ENCODE measurements at regions not wholly inside any gene's neighbourhood (a gene's known extent, or its start where the extent isn't known, plus 50 kb on each side); places are given as distances from the start of the nearest gene placed in this dataset.
"Not testable (repeated sequence)": the region's sequence is repeated elsewhere in the genome, so short reads cannot be mapped to it uniquely, and the experiment has no call there.

DNA sequence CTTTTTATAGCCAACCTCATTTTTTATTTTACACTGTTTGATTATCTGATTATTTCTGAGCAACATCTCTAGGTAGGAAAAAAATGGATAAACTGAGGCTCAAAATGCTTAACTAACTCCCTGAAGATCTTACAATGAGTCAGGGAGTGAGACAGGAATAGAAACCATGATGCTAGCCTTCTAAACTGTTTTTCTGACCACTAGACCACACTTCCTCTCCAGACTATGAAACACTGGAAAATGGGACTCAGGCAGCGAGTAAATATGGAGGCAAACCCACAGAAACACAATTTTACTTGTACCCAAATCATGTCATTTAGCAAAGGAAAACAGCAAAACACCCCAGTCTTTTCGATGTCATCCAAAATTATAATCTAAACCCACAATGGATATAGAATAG, 129.9 kb upstream of the ANKH start:
- intact Hi-C loops (cut with DNase I; ENCODE audit: low total_unique reads): no loop called here
- Histone ChIP-seq H3K4me3 (no peak overlapping the region), H3K4me1 (peaks cover 0 to 7% (median 3%) of the 10 kb centered on the region in 4 donors), H3K27me3 (no peaks in the 10 kb centered on the region), H3K27ac (no peak overlapping the region), H3K36me3 (no peaks in the 10 kb centered on the region), H3K9me3 (peaks cover 0 to 6% (median 0%) of the 10 kb centered on the region in 4 donors)
- TF ChIP-seq POLR2AphosphoS5 (IDR thresholded peaks at IDR 0.05) (no peak), POLR2A (IDR thresholded peaks at IDR 0.05) (no peak), EP300 (IDR thresholded peaks at IDR 0.05) (no peak)
- TF ChIP-seq, protein P1, sequence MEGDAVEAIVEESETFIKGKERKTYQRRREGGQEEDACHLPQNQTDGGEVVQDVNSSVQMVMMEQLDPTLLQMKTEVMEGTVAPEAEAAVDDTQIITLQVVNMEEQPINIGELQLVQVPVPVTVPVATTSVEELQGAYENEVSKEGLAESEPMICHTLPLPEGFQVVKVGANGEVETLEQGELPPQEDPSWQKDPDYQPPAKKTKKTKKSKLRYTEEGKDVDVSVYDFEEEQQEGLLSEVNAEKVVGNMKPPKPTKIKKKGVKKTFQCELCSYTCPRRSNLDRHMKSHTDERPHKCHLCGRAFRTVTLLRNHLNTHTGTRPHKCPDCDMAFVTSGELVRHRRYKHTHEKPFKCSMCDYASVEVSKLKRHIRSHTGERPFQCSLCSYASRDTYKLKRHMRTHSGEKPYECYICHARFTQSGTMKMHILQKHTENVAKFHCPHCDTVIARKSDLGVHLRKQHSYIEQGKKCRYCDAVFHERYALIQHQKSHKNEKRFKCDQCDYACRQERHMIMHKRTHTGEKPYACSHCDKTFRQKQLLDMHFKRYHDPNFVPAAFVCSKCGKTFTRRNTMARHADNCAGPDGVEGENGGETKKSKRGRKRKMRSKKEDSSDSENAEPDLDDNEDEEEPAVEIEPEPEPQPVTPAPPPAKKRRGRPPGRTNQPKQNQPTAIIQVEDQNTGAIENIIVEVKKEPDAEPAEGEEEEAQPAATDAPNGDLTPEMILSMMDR (IDR thresholded peaks at IDR 0.05): no peak
- no peak for DNase-seq
- WGBS, 5 donors: 83 to 97% (median 92%) methylated on average over 2 of the region's 2 CpGs

DNA sequence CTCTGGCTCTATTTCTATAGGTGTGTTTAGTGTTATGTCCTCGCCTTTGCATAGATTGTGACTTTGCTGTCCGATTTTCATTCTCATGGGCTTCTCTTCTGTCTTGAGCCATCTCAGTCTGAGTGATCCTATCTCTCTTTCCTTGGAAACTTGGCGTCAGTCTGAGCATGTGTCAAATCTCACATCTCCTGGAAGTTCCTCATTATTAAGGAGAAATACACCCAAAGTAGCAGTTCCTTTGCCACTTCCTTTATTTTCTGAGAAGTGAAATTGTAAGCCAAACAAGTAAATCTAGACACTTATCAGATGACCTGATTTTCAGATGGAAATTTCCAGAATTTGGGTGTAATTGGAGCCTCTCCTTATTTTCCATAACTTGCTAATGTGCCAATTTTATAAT, 126.9 kb upstream of the ANKH start:
- intact Hi-C loops (cut with DNase I; ENCODE audit: low total_unique reads): no loop called here
- H3K9me3 ChIP-seq: peaks cover 0 to 6% (median 0%) of the 10 kb centered on the region in 4 donors
- WGBS, 5 donors: 82 to 96% (median 86%) methylated on average over 3 of the region's 3 CpGs
- no peak for DNase-seq
- H3K4me1 ChIP-seq: peaks cover 0 to 3% (median 1%) of the 10 kb centered on the region in 4 donors
- TF ChIP-seq POLR2A (IDR thresholded peaks at IDR 0.05) (no peak), EP300 (IDR thresholded peaks at IDR 0.05) (no peak), POLR2AphosphoS5 (IDR thresholded peaks at IDR 0.05) (no peak)
- TF ChIP-seq, protein P1 (IDR thresholded peaks at IDR 0.05): no peak
- no peak overlapping the region for H3K4me3 ChIP-seq
- H3K27me3 ChIP-seq: no peaks in the 10 kb centered on the region
- H3K36me3 ChIP-seq: no peaks in the 10 kb centered on the region
- H3K27ac ChIP-seq: no peak overlapping the region

GRCh38 chr5:14996997-14997396, 125.4 kb upstream of the ANKH start:
- Histone ChIP-seq H3K4me3 (no peak overlapping the region), H3K36me3 (no peaks in the 10 kb centered on the region), H3K4me1 (no peaks in the 10 kb centered on the region), H3K27ac (no peak overlapping the region), H3K27me3 (no peaks in the 10 kb centered on the region), H3K9me3 (peaks cover 0 to 6% (median 0%) of the 10 kb centered on the region in 4 donors)
- WGBS, 5 donors: 67 to 75% (median 74%) methylated on average over 3 of the region's 3 CpGs
- TF ChIP-seq POLR2A (IDR thresholded peaks at IDR 0.05) (no peak), POLR2AphosphoS5 (IDR thresholded peaks at IDR 0.05) (no peak), EP300 (IDR thresholded peaks at IDR 0.05) (no peak)
- TF ChIP-seq, protein P1 (IDR thresholded peaks at IDR 0.05): no peak
- intact Hi-C loops (cut with DNase I; ENCODE audit: low total_unique reads): no loop called here
- no peak for DNase-seq

- intact Hi-C loops (cut with DNase I; ENCODE audit: low total_unique reads): no loop called here
- Histone ChIP-seq H3K27ac (no peak overlapping the region), H3K27me3 (no peaks in the 10 kb centered on the region), H3K36me3 (no peaks in the 10 kb centered on the region), H3K4me1 (no peaks in the 10 kb centered on the region), H3K9me3 (peaks cover 0 to 6% (median 0%) of the 10 kb centered on the region in 4 donors), H3K4me3 (no peak overlapping the region)
- TF ChIP-seq POLR2A (IDR thresholded peaks at IDR 0.05) (no peak), POLR2AphosphoS5 (IDR thresholded peaks at IDR 0.05) (no peak), EP300 (IDR thresholded peaks at IDR 0.05) (no peak)
- TF ChIP-seq, protein P1 (IDR thresholded peaks at IDR 0.05): no peak
- WGBS, 5 donors: 69 to 82% (median 79%) methylated on average over 4 of the region's 4 CpGs
- DNase-seq: no peak
Observed at GRCh38 chr5:14995229-14995628, 123.7 kb upstream of the ANKH start.

- H3K27ac ChIP-seq; DNase-seq; H3K9me3 ChIP-seq; H3K27me3 ChIP-seq; intact Hi-C loops (cut with DNase I; ENCODE audit: low total_unique reads); H3K4me1 ChIP-seq; H3K36me3 ChIP-seq: not testable (repeated sequence)
- H3K4me3 ChIP-seq: peak overlapping the region; percentile 16 to 35 (median 24)
- 89 to 95% (median 92%) methylated on average over 13 to 40 of the region's 40 CpGs for WGBS, 5 donors
Observed at GRCh38 chr5:14993459-14994133, 122.0 kb upstream of the ANKH start.

- intact Hi-C loops (cut with DNase I; ENCODE audit: low total_unique reads); H3K4me1 ChIP-seq; H3K27me3 ChIP-seq; H3K9me3 ChIP-seq; H3K36me3 ChIP-seq: not testable (repeated sequence)
- peak overlapping the region in 3 of 5 donors; percentile 10 to 46 (median 24) for H3K27ac ChIP-seq
- H3K4me3 ChIP-seq: peak overlapping the region; percentile 16 to 35 (median 24)
- peak in 1 of 2 donors; percentile 51 for DNase-seq
- 73 to 85% (median 80%) methylated on average over 27 to 28 of the region's 28 CpGs for WGBS, 5 donors
Observed at GRCh38 chr5:14992751-14993458, 121.3 kb upstream of the ANKH start.
